ENCODE measurements at regions not wholly inside any gene's neighbourhood (a gene's known extent, or its start where the extent isn't known, plus 50 kb on each side); places are given as distances from the start of the nearest gene placed in this dataset.

GRCh38 chr3:94431876-94432570 is 369.2 kb downstream of the NSUN3 start:
- ChIA-PET CTCF (interaction anchor here (1.8 kb wide), 1 partner anchor 14 kb away, joined by 5 read pairs; no protein-coding TSS in a partner anchor), POLR2A (no interaction called here)

GRCh38 chr3:94433811-94434210 is 370.9 kb downstream of the NSUN3 start:
- TF ChIP-seq CTCF (IDR thresholded peaks at IDR 0.05; ENCODE audit: insufficient read depth, low read depth, low read length): no peak
- no peaks in the 10 kb centered on the region for H3K27me3 ChIP-seq (ENCODE audit: control insufficient read depth, insufficient read depth, low read length)
- no peak overlapping the region for H3K4me3 ChIP-seq (ENCODE audit: low read depth, low read length)
- POLR2A ChIA-PET: no interaction called here
- DNase-seq (ENCODE audit: low read depth): no peak
- H3K36me3 ChIP-seq (ENCODE audit: control insufficient read depth, insufficient read depth, low read length): no peaks in the 10 kb centered on the region
- CTCF ChIA-PET: no interaction called here

More at GRCh38 chr3:94431876-94432570, 369.2 kb downstream of the NSUN3 start:
- Histone ChIP-seq H3K36me3 (ENCODE audit: control insufficient read depth, insufficient read depth, low read length) (no peaks in the 10 kb centered on the region), H3K27me3 (ENCODE audit: control insufficient read depth, insufficient read depth, low read length) (no peaks in the 10 kb centered on the region), H3K4me3 (ENCODE audit: low read depth, low read length) (no peak overlapping the region)
- DNase-seq (ENCODE audit: low read depth): no peak
- TF ChIP-seq CTCF (IDR thresholded peaks at IDR 0.05; ENCODE audit: insufficient read depth, low read depth, low read length): no peak

GRCh38 chr3:94440767-94441493 is 378.1 kb downstream of the NSUN3 start:
- H3K4me3 ChIP-seq (ENCODE audit: low read depth, low read length): no peak overlapping the region
- H3K27me3 ChIP-seq (ENCODE audit: control insufficient read depth, insufficient read depth, low read length): no peaks in the 10 kb centered on the region
- ChIA-PET CTCF (no interaction called here), POLR2A (no interaction called here)
- no peaks in the 10 kb centered on the region for H3K36me3 ChIP-seq (ENCODE audit: control insufficient read depth, insufficient read depth, low read length)
- TF ChIP-seq CTCF (IDR thresholded peaks at IDR 0.05; ENCODE audit: insufficient read depth, low read depth, low read length): no peak
- peak; percentile 32 for DNase-seq (ENCODE audit: low read depth)

GRCh38 chr3:94441494-94441847 is 378.6 kb downstream of the NSUN3 start:
- DNase-seq (ENCODE audit: low read depth): no peak
- CTCF ChIA-PET: no interaction called here
- no peak for TF ChIP-seq CTCF (IDR thresholded peaks at IDR 0.05; ENCODE audit: insufficient read depth, low read depth, low read length)

GRCh38 chr3:94453864-94454263 is 391.0 kb downstream of the NSUN3 start:
- Histone ChIP-seq H3K27me3 (ENCODE audit: control insufficient read depth, insufficient read depth, low read length) (no peaks in the 10 kb centered on the region; the same call in 1 of the 2 replicates), H3K4me3 (ENCODE audit: low read depth, low read length) (no peak overlapping the region), H3K36me3 (ENCODE audit: control insufficient read depth, insufficient read depth, low read length) (no peaks in the 10 kb centered on the region)
- POLR2A ChIA-PET: no interaction called here
- TF ChIP-seq CTCF (IDR thresholded peaks at IDR 0.05; ENCODE audit: insufficient read depth, low read depth, low read length): no peak
- no peak for DNase-seq (ENCODE audit: low read depth)
- CTCF ChIA-PET: no interaction called here

More at GRCh38 chr3:94441494-94441847, 378.6 kb downstream of the NSUN3 start:
- no peak overlapping the region for H3K4me3 ChIP-seq (ENCODE audit: low read depth, low read length)
- no peaks in the 10 kb centered on the region for H3K36me3 ChIP-seq (ENCODE audit: control insufficient read depth, insufficient read depth, low read length)
- POLR2A ChIA-PET: no interaction called here
- H3K27me3 ChIP-seq (ENCODE audit: control insufficient read depth, insufficient read depth, low read length): no peaks in the 10 kb centered on the region

Measured in BJ (cell line).